Thyroid gland (tissue), 4 donors: ENCODE measurements at regions not wholly inside any gene's neighbourhood (a gene's known extent, or its start where the extent isn't known, plus 50 kb on each side); places are given as distances from the start of the nearest gene placed in this dataset.

ENCODE experiments used
- DNase-seq, 2 donors: peaks; one replicate each; pipeline ENCODE4 v3.0.0-alpha.2; 2019
- H3K27ac ChIP-seq, 3 donors: fragments of 200-600 bp; sonication (generic); 1 replicate in 2 of 3; 2 replicates in 1 of 3; pipeline ENCODE4 v1.5.1; 2016 to 2019; ENCODE audit warnings: mild to moderate bottlenecking in 1 of 3, moderate library complexity in 1 of 3
- H3K27me3 ChIP-seq: fragments of 200-600 bp; sonication (generic); one replicate; pipeline ENCODE4 v1.5.1; 2019
- H3K36me3 ChIP-seq, 2 donors: fragments of 200-600 bp; sonication (generic); one replicate each; pipeline ENCODE4 v1.5.1; 2016 to 2019
- H3K4me1 ChIP-seq, 2 donors: fragments of 200-600 bp; sonication (generic); one replicate each; pipeline ENCODE4 v1.5.1; 2017 to 2019
- H3K4me3 ChIP-seq, 3 donors: fragments of 200-600 bp; sonication (generic); replicated peaks in 1 of 3; 1 replicate in 2 of 3; 2 replicates in 1 of 3; pipeline ENCODE4 v1.5.1; 2016; ENCODE audit warnings: mild to moderate bottlenecking in 1 of 3
- H3K9me3 ChIP-seq: fragments of 200-600 bp; sonication (generic); one replicate; pipeline ENCODE4 v1.5.1; 2017
- POLR2A ChIP-seq, 2 donors: fragments of 450-650 bp; IDR thresholded peaks; one replicate each; pipeline ENCODE4 v1.6.1; 2017; ENCODE audit warnings: antibody characterized with exemption in 2 of 2, mild to moderate bottlenecking in 2 of 2, moderate library complexity in 1 of 2
- WGBS, 2 donors: methylation state at CpG; one replicate each; pipeline ENCODE4 v1.1.5; 2017; 5-methylcytosine and 5-hydroxymethylcytosine counted together
- intact Hi-C: fragments of 100-400 bp; cut with DNase I; formaldehyde crosslinking; loops from one replicate; pipeline ENCODE4 v1.15.1; 2023
- TF ChIP-seq, protein P1 (sequence below), 6 experiments: fragments of 200-600 bp in 3 of 6; fragments of 450-650 bp in 3 of 6; sonication (generic) in 3 of 6; IDR thresholded peaks; one replicate each; pipeline ENCODE4 v1.5.1; 2016 to 2019; ENCODE audit warnings: antibody characterized with exemption in 6 of 6, mild to moderate bottlenecking in 2 of 6, inconsistent platforms in 1 of 6, moderate library complexity in 1 of 6

DNA sequence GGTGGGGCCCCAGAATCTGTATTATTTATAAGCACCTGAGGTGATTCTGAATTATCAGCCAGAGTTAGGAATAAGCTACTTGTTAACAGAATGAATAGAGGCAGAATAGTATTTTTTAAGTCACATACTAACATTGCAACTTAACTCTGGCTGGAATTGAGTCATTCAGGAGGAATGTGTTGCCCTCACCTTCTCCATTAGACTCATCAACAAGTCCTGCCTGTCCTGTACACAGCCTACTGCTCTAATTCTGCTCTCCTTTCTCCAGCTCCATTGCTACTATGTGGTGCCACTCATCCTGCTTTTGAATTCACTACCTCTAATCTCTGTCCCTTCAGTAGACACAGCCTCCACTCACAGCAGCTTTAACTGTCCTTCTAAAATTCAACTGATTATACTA lies 669.4 kb downstream of the DHX35 start:
- no peak for DNase-seq
- H3K36me3 ChIP-seq: no peaks in the 10 kb centered on the region
- no peaks in the 10 kb centered on the region for H3K9me3 ChIP-seq
- no peaks in the 10 kb centered on the region for H3K4me1 ChIP-seq
- no peaks in the 10 kb centered on the region for H3K27me3 ChIP-seq
- H3K27ac ChIP-seq: no peak overlapping the region
- intact Hi-C loops: no loop called here
- H3K4me3 ChIP-seq: no peak overlapping the region
- TF ChIP-seq, protein P1, sequence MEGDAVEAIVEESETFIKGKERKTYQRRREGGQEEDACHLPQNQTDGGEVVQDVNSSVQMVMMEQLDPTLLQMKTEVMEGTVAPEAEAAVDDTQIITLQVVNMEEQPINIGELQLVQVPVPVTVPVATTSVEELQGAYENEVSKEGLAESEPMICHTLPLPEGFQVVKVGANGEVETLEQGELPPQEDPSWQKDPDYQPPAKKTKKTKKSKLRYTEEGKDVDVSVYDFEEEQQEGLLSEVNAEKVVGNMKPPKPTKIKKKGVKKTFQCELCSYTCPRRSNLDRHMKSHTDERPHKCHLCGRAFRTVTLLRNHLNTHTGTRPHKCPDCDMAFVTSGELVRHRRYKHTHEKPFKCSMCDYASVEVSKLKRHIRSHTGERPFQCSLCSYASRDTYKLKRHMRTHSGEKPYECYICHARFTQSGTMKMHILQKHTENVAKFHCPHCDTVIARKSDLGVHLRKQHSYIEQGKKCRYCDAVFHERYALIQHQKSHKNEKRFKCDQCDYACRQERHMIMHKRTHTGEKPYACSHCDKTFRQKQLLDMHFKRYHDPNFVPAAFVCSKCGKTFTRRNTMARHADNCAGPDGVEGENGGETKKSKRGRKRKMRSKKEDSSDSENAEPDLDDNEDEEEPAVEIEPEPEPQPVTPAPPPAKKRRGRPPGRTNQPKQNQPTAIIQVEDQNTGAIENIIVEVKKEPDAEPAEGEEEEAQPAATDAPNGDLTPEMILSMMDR (IDR thresholded peaks at IDR 0.05): no peak
- no peak for TF ChIP-seq POLR2A (IDR thresholded peaks at IDR 0.05)

DNA sequence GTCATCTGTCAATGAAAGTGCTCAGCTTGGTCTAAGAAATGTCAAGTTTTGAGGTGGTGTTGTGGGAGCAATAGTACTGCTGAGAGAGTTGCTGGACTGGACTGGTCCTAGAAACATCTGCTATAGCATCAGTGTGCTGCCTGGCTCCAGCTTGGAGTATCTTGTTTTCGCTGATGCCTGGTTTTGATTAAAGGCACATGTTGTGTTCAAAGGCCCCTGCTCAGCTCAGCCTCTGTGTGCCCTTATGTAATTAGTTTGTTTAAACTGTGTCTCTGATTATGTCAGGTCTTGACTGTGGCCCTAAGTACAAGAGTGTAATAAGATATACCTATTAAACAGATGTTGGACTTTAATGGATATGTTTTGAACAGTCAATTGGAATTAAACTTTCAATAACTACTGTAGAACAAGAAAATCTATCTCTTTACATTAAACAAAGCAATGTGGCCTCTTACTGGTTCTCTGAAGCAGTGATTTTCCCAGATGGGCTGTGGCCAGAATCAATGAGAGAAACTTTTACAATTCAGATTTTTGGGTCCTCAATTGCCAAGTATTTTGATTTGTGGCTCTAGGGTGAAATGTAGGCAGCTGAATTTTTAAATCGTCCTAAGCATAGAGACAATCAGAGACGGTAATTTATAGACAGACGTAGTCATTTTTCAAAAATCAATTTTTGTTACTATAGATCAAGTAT lies 668.2 kb downstream of the DHX35 start:
- intact Hi-C loops: no loop called here
- no peaks in the 10 kb centered on the region for H3K36me3 ChIP-seq
- no peak for DNase-seq
- no peaks in the 10 kb centered on the region for H3K27me3 ChIP-seq
- 83 to 95% methylated on average over 4 of the region's 4 CpGs for WGBS, 2 donors
- H3K4me1 ChIP-seq: no peaks in the 10 kb centered on the region
- H3K27ac ChIP-seq: no peak overlapping the region
- H3K4me3 ChIP-seq: no peak overlapping the region
- TF ChIP-seq, protein P1 (IDR thresholded peaks at IDR 0.05): no peak
- no peak for TF ChIP-seq POLR2A (IDR thresholded peaks at IDR 0.05)
- H3K9me3 ChIP-seq: no peaks in the 10 kb centered on the region

DNA sequence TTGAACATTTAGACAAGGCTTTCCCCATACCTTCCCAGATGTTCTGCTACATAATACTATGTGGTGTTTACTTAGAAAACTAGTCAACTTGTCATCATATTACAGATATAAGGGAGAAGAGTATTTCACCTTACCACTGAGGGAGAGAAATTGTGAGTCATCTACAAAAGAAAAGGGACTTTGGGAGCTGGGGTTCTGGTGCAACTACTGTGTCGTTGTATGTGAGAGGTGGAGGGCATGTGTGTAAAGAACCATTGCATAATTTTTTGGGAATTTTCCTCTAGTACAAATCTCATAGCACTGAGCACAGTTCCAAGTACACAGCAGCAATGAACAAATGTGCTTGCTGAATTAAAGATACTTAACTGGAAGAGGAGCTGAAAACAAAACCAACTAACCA lies 665.6 kb downstream of the DHX35 start:
- WGBS, 2 donors: 86 to 88% methylated on average over 1 of the region's 1 CpG
- DNase-seq: no peak
- H3K36me3 ChIP-seq: no peaks in the 10 kb centered on the region
- no peaks in the 10 kb centered on the region for H3K9me3 ChIP-seq
- no peak for TF ChIP-seq POLR2A (IDR thresholded peaks at IDR 0.05)
- TF ChIP-seq, protein P1 (IDR thresholded peaks at IDR 0.05): no peak
- intact Hi-C loops: no loop called here
- H3K27ac ChIP-seq: no peak overlapping the region
- H3K4me1 ChIP-seq: no peaks in the 10 kb centered on the region
- no peaks in the 10 kb centered on the region for H3K27me3 ChIP-seq
- no peak overlapping the region for H3K4me3 ChIP-seq

DNA sequence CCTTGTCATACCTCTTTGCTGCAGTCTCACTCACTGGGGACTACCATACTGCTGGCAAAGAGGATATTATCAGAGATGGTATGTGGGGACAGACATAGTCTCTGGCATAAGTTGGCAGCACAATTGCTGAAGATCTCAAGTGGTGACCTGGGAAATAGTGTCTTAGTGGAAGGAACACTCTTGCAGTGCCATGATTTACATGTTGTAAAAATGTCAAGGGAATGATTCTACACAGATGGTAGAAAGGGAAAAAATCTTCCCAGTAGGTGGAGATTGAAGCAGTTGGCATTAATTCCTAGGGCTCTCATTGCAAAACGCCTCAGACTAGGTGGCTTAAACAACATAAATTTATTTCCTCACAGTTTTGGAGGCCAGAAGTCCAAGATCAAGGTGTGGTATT lies 662.2 kb downstream of the DHX35 start:
- Histone ChIP-seq H3K36me3 (no peaks in the 10 kb centered on the region), H3K27me3 (no peaks in the 10 kb centered on the region), H3K9me3 (no peaks in the 10 kb centered on the region), H3K27ac (no peak overlapping the region), H3K4me1 (no peaks in the 10 kb centered on the region), H3K4me3 (no peak overlapping the region)
- TF ChIP-seq, protein P1 (IDR thresholded peaks at IDR 0.05): no peak
- TF ChIP-seq POLR2A (IDR thresholded peaks at IDR 0.05): no peak
- 84 to 86% methylated on average over 1 of the region's 1 CpG for WGBS, 2 donors
- no peak for DNase-seq
- intact Hi-C loops: no loop called here

DNA sequence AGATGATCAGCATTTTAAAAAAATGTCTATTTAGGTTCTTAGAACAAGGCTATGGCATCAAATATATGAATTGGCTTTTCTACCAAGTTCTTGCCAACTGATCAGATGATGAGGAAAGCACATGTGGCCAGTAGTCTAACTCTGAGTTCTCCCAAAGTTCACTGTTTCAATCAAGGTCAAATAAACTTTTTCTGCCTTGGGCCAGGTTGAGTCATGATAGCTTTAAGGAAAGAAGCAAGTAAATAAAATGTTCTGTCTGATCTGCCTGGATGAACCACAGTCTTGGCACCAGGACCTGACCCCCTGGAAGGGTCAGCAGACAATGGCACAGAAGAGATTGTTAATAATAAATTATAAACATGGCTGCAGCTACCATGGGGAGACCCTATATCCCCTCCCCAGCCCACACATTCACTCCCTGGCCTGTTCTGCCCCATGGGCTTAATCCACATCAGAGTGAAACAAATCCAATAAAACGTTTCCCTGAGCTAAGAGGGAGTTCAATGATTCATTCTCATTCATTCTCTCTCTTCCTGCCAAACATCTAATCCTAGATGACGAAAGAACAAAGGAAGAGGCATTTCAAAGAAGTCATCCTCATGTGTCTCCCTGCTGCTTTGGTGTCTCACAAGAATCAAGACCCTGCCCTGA lies 661.6 kb downstream of the DHX35 start:
- DNase-seq: no peak
- TF ChIP-seq, protein P1 (IDR thresholded peaks at IDR 0.05): no peak
- TF ChIP-seq POLR2A (IDR thresholded peaks at IDR 0.05): no peak
- no peaks in the 10 kb centered on the region for H3K36me3 ChIP-seq
- no peak overlapping the region for H3K4me3 ChIP-seq
- H3K27me3 ChIP-seq: no peaks in the 10 kb centered on the region
- no peaks in the 10 kb centered on the region for H3K9me3 ChIP-seq
- no peaks in the 10 kb centered on the region for H3K4me1 ChIP-seq
- intact Hi-C loops: no loop called here
- 44 to 57% methylated on average over 2 of the region's 2 CpGs for WGBS, 2 donors
- H3K27ac ChIP-seq: no peak overlapping the region
